NCI-H1417 treated with DMSO at 0.1 percent for 48 hours (cell line): ENCODE measurements at regions not wholly inside any gene's neighbourhood (a gene's known extent, or its start where the extent isn't known, plus 50 kb on each side); places are given as distances from the start of the nearest gene placed in this dataset.
"Not testable (repeated sequence)": the region's sequence is repeated elsewhere in the genome, so short reads cannot be mapped to it uniquely, and the experiment has no call there.

Source experiments
- DNase-seq: peaks from one replicate; lab custom pipeline; 2025; lab: John Stamatoyannopoulos, UW

DNA sequence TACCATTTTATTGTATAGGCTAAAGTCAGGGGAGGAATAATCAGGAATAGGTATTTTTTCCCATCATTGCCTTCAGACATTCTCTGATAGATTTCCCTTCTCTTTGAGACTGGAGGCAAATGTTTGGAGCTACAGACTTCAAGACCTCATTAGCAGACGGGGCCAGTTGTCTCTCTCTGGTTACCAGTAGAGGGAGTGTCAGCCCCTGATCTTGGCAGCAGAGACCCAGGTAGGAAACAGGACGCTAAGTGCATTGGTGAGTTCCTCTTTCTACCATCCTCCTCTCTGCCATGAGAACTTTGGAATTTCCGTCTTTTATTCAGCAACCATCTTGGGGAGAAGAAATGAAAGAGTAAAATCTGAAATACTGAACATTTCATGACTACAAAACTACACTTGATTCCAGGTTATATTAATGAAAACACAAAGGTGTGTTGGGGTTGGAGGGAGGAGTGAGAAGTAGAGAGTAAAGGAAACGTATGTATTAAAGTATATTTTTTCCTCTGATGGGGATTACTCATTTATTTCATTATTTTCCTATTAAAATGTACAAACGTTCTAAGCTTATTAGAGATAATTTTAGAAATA is 186.2 kb upstream of the GCFC2 start:
- DNase-seq: peak; percentile 4

DNA sequence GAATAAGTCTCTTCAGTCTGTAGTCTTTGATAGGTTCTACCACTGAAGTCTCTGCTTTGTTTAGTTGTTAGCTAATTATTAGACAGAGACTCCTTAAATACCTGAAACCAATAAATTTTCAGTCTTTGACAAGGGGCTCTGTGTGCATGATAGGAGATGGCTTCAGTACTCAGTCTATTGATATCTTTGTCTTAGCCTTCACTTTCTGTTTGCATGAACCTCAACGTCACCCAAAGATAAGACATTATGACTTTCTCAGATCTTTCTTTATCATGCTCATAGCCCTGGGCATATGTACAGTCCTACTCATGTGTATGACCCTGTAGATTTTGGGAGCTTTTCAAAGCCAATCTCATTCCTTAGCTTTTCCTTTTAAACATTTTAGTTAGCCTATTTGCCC is 183.5 kb upstream of the GCFC2 start:
- DNase-seq: no peak

DNA sequence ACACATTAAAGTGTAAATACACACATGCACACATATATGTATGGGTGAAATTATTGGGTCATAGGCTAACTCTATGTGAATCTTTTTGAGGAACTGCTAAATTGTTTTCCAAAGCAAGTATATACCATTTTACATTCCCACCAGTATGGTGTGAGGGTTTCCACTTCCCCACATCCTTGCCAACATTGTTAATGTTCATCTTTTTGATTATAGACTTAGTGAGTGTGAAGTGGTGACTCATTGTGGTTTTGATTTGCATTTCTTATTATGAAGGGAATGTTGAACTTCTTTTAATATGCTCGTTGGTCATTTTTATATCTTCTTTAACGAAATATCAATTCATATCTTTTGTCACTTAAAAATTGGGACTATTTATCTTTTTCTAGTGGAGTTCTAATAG is 181.8 kb upstream of the GCFC2 start:
- no peak for DNase-seq

DNA sequence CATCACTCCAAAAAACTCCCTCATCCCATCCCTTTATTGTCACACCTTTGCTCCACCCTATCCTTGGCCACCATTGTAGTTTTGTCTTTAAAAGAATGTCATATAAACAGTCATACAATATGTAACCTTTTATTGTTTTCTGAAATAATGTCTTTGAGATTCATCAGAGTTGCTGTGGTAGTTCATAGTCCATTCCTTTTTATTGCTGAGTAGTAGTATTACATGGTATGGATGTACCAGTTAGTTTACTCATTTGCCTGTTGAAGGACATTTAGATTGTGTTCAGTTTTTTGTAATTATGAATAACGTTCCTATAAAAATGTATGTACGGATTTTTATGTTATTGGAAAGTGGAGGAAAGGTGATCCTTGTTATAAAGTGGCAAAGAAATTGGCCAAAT is 171.8 kb upstream of the GCFC2 start:
- DNase-seq: no peak

DNA sequence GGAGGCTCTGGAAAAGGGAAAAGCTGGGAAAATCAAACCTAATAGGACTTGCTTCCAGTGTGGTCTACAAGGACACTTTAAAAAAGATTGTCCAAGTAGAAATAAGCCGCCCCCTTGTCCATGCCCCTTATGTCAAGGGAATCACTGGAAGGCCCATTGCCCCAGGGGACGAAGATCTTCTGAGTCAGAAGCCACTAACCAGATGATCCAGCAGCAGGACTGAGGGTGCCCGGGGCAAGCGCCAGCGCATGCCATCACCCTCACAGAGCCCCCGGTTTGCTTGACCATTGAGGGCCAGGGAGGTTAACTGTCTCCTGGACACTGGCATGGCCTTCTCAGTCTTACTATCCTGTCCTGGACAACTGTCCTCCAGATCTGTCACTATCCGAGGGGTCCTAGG is 164.9 kb upstream of the GCFC2 start:
- DNase-seq: not testable (repeated sequence)

DNA sequence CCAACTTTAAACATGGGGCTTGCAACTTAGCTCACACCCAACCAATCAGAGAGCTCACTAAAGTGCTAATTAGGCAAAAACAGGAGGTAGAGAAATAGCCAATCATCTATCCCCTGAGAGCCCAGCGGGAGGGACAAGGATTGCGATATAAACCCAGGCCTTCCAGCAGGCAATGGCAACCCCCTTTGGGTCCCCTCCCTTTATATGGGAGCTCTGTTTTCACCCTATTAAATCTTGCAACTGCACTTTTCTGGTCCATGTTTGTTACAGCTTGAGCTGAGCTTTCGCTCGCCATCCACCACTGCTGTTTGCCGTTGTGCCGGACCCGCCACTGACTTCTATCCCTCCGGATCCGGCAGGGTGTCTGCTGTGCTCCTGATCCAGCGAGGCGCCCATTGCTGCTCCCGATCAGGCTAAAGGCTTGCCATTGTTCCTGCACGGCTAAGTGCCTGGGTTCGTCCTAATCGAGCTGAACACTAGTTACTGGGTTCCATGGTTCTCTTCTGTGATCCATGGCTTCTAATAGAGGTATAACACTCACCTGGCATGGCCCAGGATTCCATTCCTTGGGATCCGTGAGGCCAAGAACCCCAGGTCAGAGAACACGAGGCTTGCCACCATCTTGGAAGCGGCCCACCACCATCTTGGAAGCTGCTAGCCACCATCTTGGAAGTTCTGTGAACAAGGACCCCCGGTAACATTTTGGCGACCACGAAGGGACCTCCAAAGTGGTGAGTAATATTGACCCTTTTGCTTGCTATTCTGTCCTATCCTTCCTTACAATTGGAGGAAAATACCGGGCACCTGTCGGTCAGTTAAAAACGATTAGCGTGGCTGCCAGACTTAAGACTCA is 161.3 kb upstream of the GCFC2 start:
- DNase-seq: not testable (repeated sequence)

DNA sequence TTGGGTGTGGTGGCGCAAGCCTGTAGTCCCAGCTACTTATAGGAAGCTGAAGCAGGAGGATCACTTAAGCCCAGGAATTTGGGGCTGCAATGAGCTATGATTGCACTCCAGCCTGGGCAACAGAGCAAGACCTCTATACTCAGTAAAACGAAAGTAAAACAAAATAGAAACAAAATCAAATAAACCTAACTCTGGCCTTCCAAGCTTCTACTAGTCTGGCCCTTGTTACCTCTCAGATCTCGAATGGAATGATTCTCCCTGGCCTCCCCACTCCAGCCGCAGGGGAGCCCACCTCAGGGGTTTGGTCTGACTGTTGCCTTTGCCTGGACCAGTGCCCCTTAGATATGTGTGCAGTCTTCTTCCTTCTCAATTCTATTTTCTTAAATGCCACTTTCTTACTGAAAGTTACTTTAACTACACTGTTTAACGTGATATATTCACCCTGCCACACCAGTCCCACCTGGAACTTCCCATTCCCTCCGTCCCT is 160.0 kb upstream of the GCFC2 start:
- no peak for DNase-seq

DNA sequence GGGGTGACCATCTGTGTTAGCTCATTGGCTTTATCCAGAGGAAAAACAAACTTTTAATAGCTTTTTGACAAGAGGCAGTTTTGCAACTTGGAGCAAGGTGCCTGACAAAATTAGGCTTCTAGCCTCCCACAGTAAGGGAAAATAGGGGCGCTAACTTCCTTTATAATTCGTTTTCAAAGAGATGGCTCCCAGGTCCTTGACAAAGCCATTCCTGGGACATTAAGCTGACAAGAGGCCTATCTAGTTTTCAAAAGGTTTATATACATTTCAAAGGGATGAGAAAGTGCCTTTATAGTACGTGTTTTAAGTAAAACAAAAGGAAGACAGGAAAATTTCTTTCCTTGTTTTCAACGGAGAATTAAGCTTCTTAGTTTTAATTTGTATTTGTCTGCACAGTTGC is 159.4 kb upstream of the GCFC2 start:
- DNase-seq: no peak

DNA sequence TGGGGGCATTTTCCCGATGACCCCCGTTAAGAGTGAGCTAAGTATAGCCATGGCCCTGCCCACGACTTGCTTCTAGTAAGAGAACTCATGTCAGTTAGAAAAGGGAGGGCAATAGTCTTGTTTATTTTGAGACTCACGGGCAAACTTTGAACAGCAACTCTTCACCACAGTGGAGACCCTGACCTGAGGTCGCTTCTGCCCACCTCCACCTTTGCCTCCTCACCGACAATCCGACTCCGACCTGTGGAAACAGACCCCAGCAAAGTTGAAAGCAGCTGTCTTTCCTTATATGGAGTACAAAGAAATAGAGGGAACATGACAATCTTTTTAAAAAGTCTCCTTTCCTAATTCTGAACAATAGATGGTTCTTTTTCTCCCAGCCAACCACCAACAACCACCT is 155.0 kb upstream of the GCFC2 start:
- DNase-seq: no peak

DNA sequence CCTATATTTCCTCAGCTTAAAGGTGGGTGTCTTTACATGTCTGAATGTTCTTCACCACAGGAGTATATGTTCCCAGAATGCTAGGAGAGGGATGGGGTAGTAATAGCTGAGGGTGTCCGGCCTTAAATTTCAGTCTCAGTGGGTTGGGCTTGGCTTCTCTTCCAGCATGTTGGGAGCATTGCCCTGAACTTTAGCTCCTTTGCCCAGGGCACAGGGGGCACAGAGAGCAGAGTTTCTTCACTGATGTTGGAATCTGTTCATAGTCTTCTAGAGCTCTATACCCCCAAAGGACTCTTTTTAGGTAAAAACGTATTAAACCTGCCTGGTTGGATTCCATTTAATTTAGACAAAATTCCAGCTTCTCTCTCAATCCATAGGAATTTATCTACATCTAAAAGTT is 154.4 kb upstream of the GCFC2 start:
- DNase-seq: no peak

DNA sequence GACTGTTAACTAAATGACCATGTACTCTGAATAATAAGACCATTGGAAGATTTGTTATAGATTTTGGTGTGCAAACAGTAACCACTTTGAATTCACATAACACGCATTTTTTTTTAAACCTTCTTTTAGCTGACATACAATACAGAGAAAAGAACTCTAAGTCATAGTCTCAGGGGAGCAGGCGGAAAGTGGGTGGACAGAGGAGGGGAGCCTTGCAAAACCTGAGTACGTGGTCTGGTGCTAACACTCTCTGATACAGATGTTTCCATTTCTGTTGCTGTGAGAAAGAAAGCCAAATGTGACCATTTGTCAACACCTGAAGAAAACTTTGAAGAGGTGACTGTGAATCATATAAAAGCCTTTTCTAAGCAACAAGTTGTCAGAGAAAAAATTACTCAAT is 151.8 kb upstream of the GCFC2 start:
- no peak for DNase-seq

DNA sequence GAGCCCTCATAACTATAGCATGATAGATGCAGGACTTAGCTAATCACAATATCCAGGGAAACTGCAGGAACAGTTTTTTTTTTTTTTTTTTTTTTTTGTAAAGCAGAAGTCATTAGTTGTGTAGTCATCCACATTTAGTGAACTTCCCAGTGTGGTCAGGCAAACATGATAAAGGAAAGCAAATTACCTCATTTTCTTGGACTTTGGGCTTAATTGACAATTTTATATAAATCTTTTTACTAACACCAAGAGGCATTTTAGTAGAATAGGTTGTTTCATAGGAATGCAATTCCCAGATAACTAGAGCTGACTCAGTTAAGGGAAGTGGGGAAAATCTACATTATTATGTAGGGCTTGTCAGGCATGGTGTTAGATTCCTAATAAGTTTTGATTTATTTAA is 142.7 kb upstream of the GCFC2 start:
- DNase-seq: no peak

DNA sequence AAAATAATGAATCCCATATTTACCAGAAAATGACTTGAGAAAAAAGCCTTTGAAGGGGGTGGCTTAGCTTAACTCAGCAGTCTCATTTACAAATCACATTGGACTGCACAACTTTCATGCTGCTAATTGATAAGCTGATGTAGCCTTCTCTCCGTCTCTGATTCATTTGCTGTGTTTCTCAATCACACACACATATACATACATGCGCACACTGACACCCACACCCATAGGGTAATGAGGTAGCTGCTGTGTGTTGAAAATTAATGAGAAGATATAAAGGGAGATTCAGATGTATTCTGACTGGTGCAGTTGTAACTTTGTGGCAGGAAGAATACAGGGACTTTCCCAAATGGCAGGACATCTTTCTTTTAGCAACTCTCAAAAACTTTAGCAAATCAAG is 141.9 kb upstream of the GCFC2 start:
- DNase-seq: no peak

DNA sequence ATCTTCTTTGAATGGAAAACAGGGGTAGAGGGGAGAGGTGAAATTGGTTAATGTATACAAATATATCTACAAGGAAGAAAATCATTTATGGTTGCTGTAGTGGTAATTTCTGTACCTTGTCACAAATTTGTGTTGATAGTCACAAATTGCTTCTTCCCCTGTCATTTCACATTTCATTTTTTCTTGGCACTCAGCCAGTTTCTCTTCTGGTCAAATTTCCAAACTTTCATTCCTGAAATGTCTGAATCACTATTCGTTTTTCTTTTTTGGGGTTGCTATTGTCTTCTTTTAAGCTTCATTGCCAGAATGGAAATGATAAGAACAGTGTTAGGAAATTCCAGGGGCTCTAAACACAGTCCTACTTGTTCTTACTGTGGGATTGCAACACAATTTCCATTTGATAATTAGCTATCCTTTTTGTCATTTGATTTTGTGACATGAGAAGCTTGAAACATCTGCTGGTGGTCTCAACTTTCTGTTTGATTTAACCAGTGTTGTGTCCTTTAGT is 136.0 kb upstream of the GCFC2 start:
- no peak for DNase-seq

DNA sequence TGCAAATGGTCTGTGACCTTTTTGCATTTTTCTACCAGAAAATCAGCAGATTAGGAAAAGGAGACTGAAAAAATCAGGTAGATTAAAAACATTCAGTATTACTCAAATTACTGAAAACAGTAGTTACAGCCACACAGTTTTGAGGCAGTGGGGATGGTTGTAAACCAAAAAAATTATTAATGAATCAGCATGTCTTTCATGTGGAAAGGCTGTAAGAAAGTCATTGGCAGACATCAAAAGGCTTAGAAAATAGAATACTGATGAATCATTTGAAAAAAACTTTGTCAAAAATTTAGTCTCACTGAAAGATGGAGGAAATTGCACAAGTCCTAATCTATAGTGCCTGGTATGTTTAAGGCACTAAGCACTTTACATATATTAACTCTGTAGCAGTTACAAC is 133.9 kb upstream of the GCFC2 start:
- no peak for DNase-seq

DNA sequence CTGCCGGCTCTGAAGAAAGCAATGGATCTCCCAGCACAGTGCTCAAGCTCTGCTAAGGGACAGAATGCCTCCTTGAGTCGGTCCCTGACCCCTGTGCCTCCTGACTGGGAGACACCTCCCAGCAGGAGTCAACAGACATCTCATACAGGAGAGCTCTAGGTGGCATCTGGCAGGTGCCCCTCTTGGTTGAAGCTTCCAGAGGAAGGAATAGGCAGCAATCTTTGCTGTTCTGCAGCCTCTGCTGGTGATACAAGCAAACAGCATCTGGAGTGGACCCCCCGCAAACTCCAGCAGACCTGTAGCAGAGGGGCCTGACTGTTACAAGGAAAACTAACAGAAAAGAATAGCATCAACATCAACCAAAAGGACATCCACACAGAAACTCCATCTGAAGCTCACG is 123.9 kb upstream of the GCFC2 start:
- not testable (repeated sequence) for DNase-seq

DNA sequence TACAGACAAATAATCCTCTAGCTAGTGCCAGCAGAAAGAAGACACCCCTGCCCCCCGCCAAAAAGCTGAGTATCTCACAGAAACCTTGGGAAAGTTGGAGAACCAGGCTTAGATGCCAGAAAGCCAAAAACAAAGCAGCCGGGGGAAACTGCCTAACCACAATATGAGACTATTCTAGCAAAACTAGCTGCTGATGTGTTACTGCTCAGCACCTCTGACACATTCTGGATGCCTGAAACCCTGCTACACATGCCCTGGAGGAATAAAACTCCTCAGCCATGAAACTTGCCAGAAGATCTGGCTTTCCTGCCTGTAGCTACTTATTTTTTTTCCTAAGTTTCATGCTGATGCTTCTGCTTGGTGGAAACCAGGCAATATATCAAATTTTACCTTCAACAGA is 122.7 kb upstream of the GCFC2 start:
- DNase-seq: no peak

DNA sequence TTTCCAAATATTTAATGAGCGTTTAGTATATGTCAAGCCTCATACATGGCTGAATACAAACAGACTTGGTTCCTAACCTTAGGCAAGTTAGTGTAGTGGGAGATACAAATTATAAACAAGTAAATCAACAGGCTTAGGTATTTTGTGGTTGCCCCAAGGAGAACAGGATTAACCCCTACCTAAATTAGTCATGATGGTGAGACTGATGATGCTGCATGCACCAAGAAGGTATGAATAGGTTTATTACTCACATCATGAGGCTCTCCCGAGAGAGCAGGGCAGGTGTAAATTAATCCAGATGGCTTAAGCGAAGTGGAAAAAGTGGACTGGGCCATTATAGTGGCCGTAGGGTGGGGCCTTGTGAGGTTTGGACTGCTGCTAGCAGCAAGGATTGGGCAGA is 118.1 kb upstream of the GCFC2 start:
- no peak for DNase-seq

DNA sequence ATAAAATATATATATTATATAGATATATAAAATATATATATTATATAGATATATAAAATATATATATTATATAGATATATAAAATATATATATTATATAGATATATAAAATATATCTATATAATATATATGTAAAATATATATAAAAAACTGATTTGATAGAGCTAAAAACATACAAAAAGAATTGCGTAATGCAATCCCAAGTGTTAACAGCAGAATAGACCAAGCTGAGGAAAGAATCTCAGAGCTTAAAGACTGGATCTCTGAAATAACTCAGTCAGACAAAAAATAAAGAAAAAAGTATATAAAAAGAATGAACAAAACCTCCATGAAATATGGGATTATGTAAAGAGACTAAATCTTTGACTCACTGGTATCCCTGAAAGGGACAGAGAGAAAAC is 112.8 kb upstream of the GCFC2 start:
- DNase-seq: not testable (repeated sequence)

DNA sequence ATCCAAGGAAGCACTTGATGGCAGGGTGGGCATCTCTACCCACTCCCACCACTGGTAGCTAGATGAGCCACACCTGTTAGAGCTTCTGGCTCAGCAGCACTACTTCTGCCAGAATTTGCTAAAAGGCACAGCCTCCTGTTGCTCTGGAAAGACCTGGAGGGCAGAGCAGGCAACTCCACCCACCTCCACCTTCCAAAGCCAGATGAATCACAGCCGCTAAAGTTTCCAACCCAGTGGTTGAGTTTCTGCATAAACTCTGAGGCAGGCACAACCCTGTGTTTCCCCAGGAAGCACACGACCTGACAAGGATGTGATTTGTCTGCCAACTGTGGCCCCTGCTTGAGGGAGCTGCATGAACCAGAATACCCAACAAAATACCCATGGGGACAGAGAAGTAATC is 111.6 kb upstream of the GCFC2 start:
- no peak for DNase-seq

DNA sequence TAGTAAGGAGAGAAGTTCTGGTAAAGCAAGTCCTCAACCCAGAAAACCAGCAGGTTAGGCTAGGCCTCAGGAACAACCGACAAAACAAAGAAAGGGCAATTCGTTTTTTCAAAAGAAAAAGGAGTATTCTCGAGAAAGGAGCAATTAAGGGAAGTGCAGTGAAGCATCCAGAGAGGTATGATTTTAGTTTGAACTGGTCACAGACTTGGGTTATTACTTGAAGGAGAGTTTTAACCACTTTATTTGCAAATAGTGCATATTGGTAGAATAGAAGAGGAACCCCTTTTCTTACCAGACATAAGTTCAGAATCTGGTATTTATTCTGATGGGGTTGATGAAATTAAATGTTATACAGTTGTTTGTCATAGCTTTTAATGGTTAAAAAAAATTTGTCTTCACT is 110.0 kb upstream of the GCFC2 start:
- DNase-seq: no peak

DNA sequence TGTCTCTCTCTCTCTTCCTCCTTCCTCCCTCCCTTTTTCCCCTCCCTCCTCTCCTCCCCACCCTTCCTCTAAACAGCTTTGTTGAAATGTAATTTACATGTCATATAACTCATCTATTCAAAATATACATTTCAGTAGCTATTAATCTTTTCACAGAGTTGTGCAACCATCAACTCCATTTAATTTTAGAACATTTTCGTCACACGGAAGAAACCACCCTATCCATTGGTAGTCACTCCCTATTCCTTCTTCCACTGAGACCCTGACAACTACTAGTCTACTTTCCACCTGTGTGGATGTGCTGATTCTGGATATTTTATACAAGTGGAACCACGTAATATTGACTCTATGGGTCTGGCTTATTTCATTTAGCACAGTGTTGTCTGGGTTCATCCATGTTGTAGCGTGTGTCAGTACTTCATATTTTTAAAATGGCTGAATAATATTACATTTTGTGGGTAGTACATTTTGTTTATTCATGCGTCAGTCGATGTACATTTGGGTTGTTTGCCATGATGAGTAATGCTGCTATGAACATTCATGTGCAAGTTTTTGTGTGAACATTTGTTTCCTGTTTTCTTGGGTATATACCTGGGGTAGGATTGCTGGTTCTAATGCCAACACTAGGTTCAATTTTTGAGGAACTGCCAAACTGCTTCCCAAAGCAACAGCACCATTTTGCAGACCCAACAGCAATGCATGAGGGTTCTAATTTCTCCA is 100.1 kb upstream of the GCFC2 start:
- no peak for DNase-seq
